H9 (cell line): ENCODE measurements at regions not wholly inside any gene's neighbourhood (a gene's known extent, or its start where the extent isn't known, plus 50 kb on each side); places are given as distances from the start of the nearest gene placed in this dataset.

Experiments used
- DNase-seq: peaks from one replicate; pipeline ENCODE4 v3.0.0-alpha.2; 2017
- H2AFZ ChIP-seq: one replicate; pipeline ENCODE4 v1.6.1; 2013; ENCODE audit warnings: mild to moderate bottlenecking, low read length, control low read depth, moderate library complexity
- H2AK5ac ChIP-seq: 2 replicates; pipeline ENCODE4 v1.6.1; 2013; ENCODE audit warnings: low read length, control low read depth, mixed read lengths; ENCODE audit not compliant: insufficient read length
- H2BK120ac ChIP-seq: one replicate; pipeline ENCODE4 v1.6.1; 2013; ENCODE audit warnings: low read depth, mild to moderate bottlenecking, low read length, control low read depth, inconsistent platforms; ENCODE audit not compliant: poor library complexity, severe bottlenecking
- H2BK12ac ChIP-seq: 2 replicates; pipeline ENCODE4 v1.6.1; 2013; ENCODE audit warnings: low read length, control low read depth, mixed read lengths, low read depth; ENCODE audit not compliant: insufficient read length
- H2BK15ac ChIP-seq: 2 replicates; pipeline ENCODE4 v1.6.1; 2013; ENCODE audit warnings: low read depth, low read length, control low read depth
- H2BK20ac ChIP-seq: one replicate; pipeline ENCODE4 v1.6.1; 2013; ENCODE audit warnings: low read depth, mild to moderate bottlenecking, low read length, control low read depth, inconsistent platforms; ENCODE audit not compliant: poor library complexity, severe bottlenecking
- H2BK5ac ChIP-seq: 2 replicates; pipeline ENCODE4 v1.6.1; 2013; ENCODE audit warnings: low read length, control low read depth, mixed read lengths; ENCODE audit not compliant: insufficient read length
- H3K14ac ChIP-seq: 2 replicates; pipeline ENCODE4 v1.6.1; 2013; ENCODE audit warnings: low read length, control low read depth; ENCODE audit not compliant: insufficient read depth
- H3K18ac ChIP-seq: 2 replicates; pipeline ENCODE4 v1.6.1; 2013; ENCODE audit warnings: low read depth, mild to moderate bottlenecking, mixed read lengths, low read length, control low read depth; ENCODE audit not compliant: insufficient read length
- H3K23ac ChIP-seq: 2 replicates; pipeline ENCODE4 v1.6.1; 2013; ENCODE audit warnings: low read length, control low read depth, mixed read lengths, low read depth; ENCODE audit not compliant: insufficient read length
- H3K23me2 ChIP-seq: 2 replicates; pipeline ENCODE4 v1.6.1; 2013; ENCODE audit warnings: low read depth, mild to moderate bottlenecking, mixed read lengths, low read length, control low read depth; ENCODE audit not compliant: insufficient read length, poor library complexity, severe bottlenecking
- H3K27ac ChIP-seq: 2 replicates; pipeline ENCODE4 v1.5.1; 2013; ENCODE audit warnings: low read length, control low read depth, mixed read lengths, low read depth; ENCODE audit not compliant: insufficient read length
- H3K27me3 ChIP-seq: 2 replicates; pipeline ENCODE4 v1.6.1; 2013; ENCODE audit warnings: low read length, control low read depth, inconsistent platforms; ENCODE audit not compliant: insufficient read depth
- H3K4ac ChIP-seq: 2 replicates; pipeline ENCODE4 v1.6.1; 2013; ENCODE audit warnings: low read depth, mild to moderate bottlenecking, control low read depth, inconsistent platforms, low read length, moderate library complexity
- H3K4me1 ChIP-seq: 2 replicates; pipeline ENCODE4 v1.6.1; 2013; ENCODE audit warnings: low read length, control low read depth, inconsistent platforms; ENCODE audit not compliant: insufficient read depth
- H3K4me2 ChIP-seq: 2 replicates; pipeline ENCODE4 v1.6.1; 2013; ENCODE audit warnings: low read length, control low read depth, mixed read lengths; ENCODE audit not compliant: insufficient read length, insufficient read depth
- H3K56ac ChIP-seq: 2 replicates; pipeline ENCODE4 v1.6.1; 2013; ENCODE audit warnings: low read depth, mild to moderate bottlenecking, mixed read lengths, low read length, control low read depth; ENCODE audit not compliant: insufficient read length
- H3K79me1 ChIP-seq: 2 replicates; pipeline ENCODE4 v1.6.1; 2013; ENCODE audit warnings: low read depth, mild to moderate bottlenecking, moderate library complexity, low read length, control low read depth, inconsistent platforms; ENCODE audit not compliant: insufficient read depth, poor library complexity, severe bottlenecking
- H3K79me2 ChIP-seq: 2 replicates; pipeline ENCODE4 v1.6.1; 2013; ENCODE audit warnings: low read length, control low read depth, inconsistent platforms; ENCODE audit not compliant: insufficient read depth
- H3K9ac ChIP-seq: 2 replicates; pipeline ENCODE4 v1.6.1; 2013; ENCODE audit warnings: low read length, control low read depth, mixed read lengths; ENCODE audit not compliant: insufficient read length; ENCODE audit errors: extremely low read depth
- H3K9me3 ChIP-seq: one replicate; pipeline ENCODE4 v1.6.1; 2013; ENCODE audit warnings: low read depth, low read length, inconsistent platforms; ENCODE audit not compliant: control insufficient read depth
- H3T11ph ChIP-seq: one replicate; pipeline ENCODE4 v1.6.1; 2013; ENCODE audit warnings: mild to moderate bottlenecking, low read length, control low read depth, inconsistent platforms
- H4K20me1 ChIP-seq: one replicate; pipeline ENCODE4 v1.6.1; 2013; ENCODE audit not compliant: control insufficient read depth, insufficient read length, insufficient read depth
- H4K5ac ChIP-seq: 2 replicates; pipeline ENCODE4 v1.6.1; 2013; ENCODE audit warnings: low read depth, mild to moderate bottlenecking, mixed read lengths, low read length, control low read depth; ENCODE audit not compliant: insufficient read length
- H4K8ac ChIP-seq: replicated peaks from 2 replicates; pipeline ENCODE4 v1.6.1; 2013; ENCODE audit warnings: low read length, control low read depth, mixed read lengths, low read depth; ENCODE audit not compliant: insufficient read length
- H4K91ac ChIP-seq: 2 replicates; pipeline ENCODE4 v1.6.1; 2013; ENCODE audit warnings: low read depth, mild to moderate bottlenecking, moderate library complexity, mixed read lengths, low read length, control low read depth; ENCODE audit not compliant: insufficient read length
- H3K27ac Mint-ChIP-seq, 3 experiments: 2 replicates in 2 of 3; 3 replicates in 1 of 3; pipeline ENCODE4 v1.8.0; 2020 to 2021; ENCODE audit warnings: mixed read lengths in 3 of 3, mild to moderate bottlenecking in 1 of 3, moderate library complexity in 1 of 3
- H3K27me3 Mint-ChIP-seq: 2 replicates; pipeline ENCODE4 v1.8.0; 2021; ENCODE audit warnings: low read depth, mild to moderate bottlenecking, moderate library complexity, mixed read lengths
- H3K36me3 Mint-ChIP-seq, 3 experiments: 2 replicates in 2 of 3; 3 replicates in 1 of 3; pipeline ENCODE4 v1.8.0; 2020 to 2021; ENCODE audit warnings: low read depth in 3 of 3, mixed read lengths in 3 of 3; ENCODE audit not compliant: insufficient read depth in 1 of 3
- H3K4me1 Mint-ChIP-seq, 2 experiments: 2 replicates each; pipeline ENCODE4 v1.8.0; 2020; ENCODE audit warnings: mixed read lengths in 2 of 2
- H3K4me3 Mint-ChIP-seq, 2 experiments: 2 replicates in 1 of 2; 3 replicates in 1 of 2; pipeline ENCODE4 v1.8.0; 2020 to 2021; ENCODE audit warnings: mild to moderate bottlenecking in 2 of 2, mixed read lengths in 2 of 2, moderate library complexity in 1 of 2
- H3K9me3 Mint-ChIP-seq, 2 experiments: 2 replicates in 1 of 2; 3 replicates in 1 of 2; pipeline ENCODE4 v1.8.0; 2020; ENCODE audit warnings: mild to moderate bottlenecking in 2 of 2, mixed read lengths in 2 of 2, moderate library complexity in 1 of 2
- CTCF ChIP-seq: fragments of 200-600 bp; sonication (generic); conservative IDR thresholded peaks from 3 replicates; pipeline ENCODE4 v1.8.0; 2021; ENCODE audit warnings: antibody characterized with exemption, mild to moderate bottlenecking
- WGBS: extraction: QIAGEN DNeasy Blood & Tissue Kit; methylation state at CpG from one replicate; pipeline ENCODE4 v1.1.7; 2013; ENCODE audit warnings: missing lambda C conversion rate, low lambda C conversion rate, mixed read lengths; ENCODE audit not compliant: insufficient read length; ENCODE audit errors: extremely low coverage; 5-methylcytosine and 5-hydroxymethylcytosine counted together

- WGBS, result no CpG with 5 or more reads among the region's 2 CpGs
- Histone ChIP-seq H4K5ac (no peak overlapping the region), H2BK15ac (no peak overlapping the region), H3K27ac (no peak overlapping the region), H3K18ac (no peak overlapping the region), H2AK5ac (no peak overlapping the region), H4K8ac (no peak overlapping the region), H3K27me3 (no peaks in the 10 kb centered on the region), H3K4me2 (no peak overlapping the region), H3K79me2 (no peaks in the 10 kb centered on the region), H3K23ac (no peak overlapping the region), H3K4ac (no peak overlapping the region), H3K9me3 (no peaks in the 10 kb centered on the region), H2BK120ac (no peak overlapping the region), H3K14ac (no peak overlapping the region), H3T11ph (no peak overlapping the region), H2BK12ac (no peak overlapping the region), H2BK20ac (no peak overlapping the region), H2AFZ (no peak overlapping the region), H3K9ac (no peak overlapping the region), H3K4me1 (no peaks in the 10 kb centered on the region), H4K20me1 (no peaks in the 10 kb centered on the region), H4K91ac (no peak overlapping the region), H3K56ac (no peak overlapping the region), H2BK5ac (no peak overlapping the region), H3K23me2 (no peaks in the 10 kb centered on the region), H3K79me1 (no peaks in the 10 kb centered on the region)
- Mint-ChIP-seq H3K4me1 (peaks cover 0 to 15% of the 10 kb centered on the region in 2 experiments), H3K36me3 (peaks cover 0 to 16% (median 1%) of the 10 kb centered on the region in 3 experiments; a peak in 3 of 7 replicates), H3K27me3 (no peaks in the 10 kb centered on the region), H3K9me3 (peaks cover 11 to 13% of the 10 kb centered on the region in 2 experiments), H3K4me3 (no peak overlapping the region), H3K27ac (peak overlapping the region in 1 of 3 experiments; percentile 2; a peak in 1 of 7 replicates)
- DNase-seq, result peak; percentile 54
- TF ChIP-seq CTCF, result peak; percentile 37; the same call in 2 of the 3 replicates
Measured at GRCh38 chr1:69157046-69157756, 410.5 kb upstream of the LRRC7 start.
